ENCODE measurements at regions not wholly inside any gene's neighbourhood (a gene's known extent, or its start where the extent isn't known, plus 50 kb on each side); places are given as distances from the start of the nearest gene placed in this dataset.

- Histone ChIP-seq H3K4ac (ENCODE audit: low read depth, low read length) (no peak overlapping the region), H3K36me3 (ENCODE audit: control insufficient read depth in 1 of 2, insufficient read depth in 2 of 2, low read length in 2 of 2) (no peaks in the 10 kb centered on the region), H3K27me3 (ENCODE audit: insufficient read depth, low read length) (no peaks in the 10 kb centered on the region), H2BK120ac (ENCODE audit: insufficient read depth, low read length, poor library complexity) (no peak overlapping the region), H3K9ac (ENCODE audit: low read length) (no peak overlapping the region), H4K12ac (ENCODE audit: low read depth, low read length) (no peak overlapping the region), H2AFZ (ENCODE audit: insufficient read depth, low read length, poor library complexity) (no peak overlapping the region), H4K8ac (ENCODE audit: low read depth, low read length) (no peak overlapping the region), H3K27ac (ENCODE audit: low read depth, low read length) (no peak overlapping the region), H3K4me1 (ENCODE audit: control insufficient read depth in 1 of 2, insufficient read depth in 2 of 2, low read length in 2 of 2) (no peaks in the 10 kb centered on the region), H3K23ac (ENCODE audit: low read length) (no peak overlapping the region), H2AK5ac (ENCODE audit: low read length) (no peak overlapping the region), H3K18ac (ENCODE audit: low read length) (no peak overlapping the region), H3K9me3 (ENCODE audit: insufficient read depth, low read depth, low read length) (peaks cover 16% of the 10 kb centered on the region), H3K14ac (ENCODE audit: low read length) (no peak overlapping the region), H3K4me3 (ENCODE audit: low read depth, low read length) (peak overlapping the region; percentile 28), H4K91ac (ENCODE audit: low read depth, low read length) (no peak overlapping the region), H3K79me1 (ENCODE audit: low read length) (no peaks in the 10 kb centered on the region), H2BK12ac (ENCODE audit: low read length) (no peak overlapping the region), H3K4me2 (ENCODE audit: low read length) (no peak overlapping the region), H3K79me2 (ENCODE audit: control insufficient read depth, insufficient read depth, low read length, poor library complexity) (no peaks in the 10 kb centered on the region), H2BK5ac (ENCODE audit: low read depth, low read length, poor library complexity) (no peak overlapping the region)
- no CpG with 5 or more reads among the region's 30 CpGs for WGBS (ENCODE audit: extremely low coverage, insufficient coverage, insufficient read length)
- peak; percentile 30 to 55 for DNase-seq
These were observed 183.5 kb upstream of the C14orf180 start for GRCh38 chr14:104395941-104396681.

GRCh38 chr14:104396682-104397470 lies 182.7 kb upstream of the C14orf180 start:
- H2BK12ac ChIP-seq (ENCODE audit: low read length) = no peak overlapping the region
- no peak overlapping the region for H2BK120ac ChIP-seq (ENCODE audit: insufficient read depth, low read length, poor library complexity)
- no peak overlapping the region for H3K9ac ChIP-seq (ENCODE audit: low read length)
- no peak overlapping the region for H4K91ac ChIP-seq (ENCODE audit: low read depth, low read length)
- H2AFZ ChIP-seq (ENCODE audit: insufficient read depth, low read length, poor library complexity) = no peak overlapping the region
- no peak overlapping the region for H3K4ac ChIP-seq (ENCODE audit: low read depth, low read length)
- H2AK5ac ChIP-seq (ENCODE audit: low read length) = no peak overlapping the region
- H3K4me3 ChIP-seq (ENCODE audit: low read depth, low read length) = peak overlapping the region; percentile 28
- H3K4me1 ChIP-seq (ENCODE audit: control insufficient read depth in 1 of 2, insufficient read depth in 2 of 2, low read length in 2 of 2) = no peaks in the 10 kb centered on the region
- no peak overlapping the region for H3K27ac ChIP-seq (ENCODE audit: low read depth, low read length)
- no peak overlapping the region for H4K8ac ChIP-seq (ENCODE audit: low read depth, low read length)
- H3K79me1 ChIP-seq (ENCODE audit: low read length) = no peaks in the 10 kb centered on the region
- no peak overlapping the region for H2BK5ac ChIP-seq (ENCODE audit: low read depth, low read length, poor library complexity)
- no peak for DNase-seq
- H3K36me3 ChIP-seq (ENCODE audit: control insufficient read depth in 1 of 2, insufficient read depth in 2 of 2, low read length in 2 of 2) = no peaks in the 10 kb centered on the region
- no peak overlapping the region for H3K23ac ChIP-seq (ENCODE audit: low read length)
- no peak overlapping the region for H3K4me2 ChIP-seq (ENCODE audit: low read length)
- no peak overlapping the region for H4K12ac ChIP-seq (ENCODE audit: low read depth, low read length)
- peaks cover 16% of the 10 kb centered on the region for H3K9me3 ChIP-seq (ENCODE audit: insufficient read depth, low read depth, low read length)
- no CpG with 5 or more reads among the region's 17 CpGs for WGBS (ENCODE audit: extremely low coverage, insufficient coverage, insufficient read length)
- no peak overlapping the region for H3K18ac ChIP-seq (ENCODE audit: low read length)
- no peaks in the 10 kb centered on the region for H3K79me2 ChIP-seq (ENCODE audit: control insufficient read depth, insufficient read depth, low read length, poor library complexity)
- H3K27me3 ChIP-seq (ENCODE audit: insufficient read depth, low read length) = no peaks in the 10 kb centered on the region
- H3K14ac ChIP-seq (ENCODE audit: low read length) = no peak overlapping the region

GRCh38 chr14:104397956-104398355 lies 181.6 kb upstream of the C14orf180 start:
- DNase-seq = no peak
- Histone ChIP-seq H3K9me3 (ENCODE audit: insufficient read depth, low read depth, low read length) (peaks cover 16% of the 10 kb centered on the region), H2BK12ac (ENCODE audit: low read length) (no peak overlapping the region), H2AFZ (ENCODE audit: insufficient read depth, low read length, poor library complexity) (no peak overlapping the region), H2BK5ac (ENCODE audit: low read depth, low read length, poor library complexity) (no peak overlapping the region), H3K23ac (ENCODE audit: low read length) (no peak overlapping the region), H2BK120ac (ENCODE audit: insufficient read depth, low read length, poor library complexity) (no peak overlapping the region), H3K4me2 (ENCODE audit: low read length) (no peak overlapping the region), H3K27ac (ENCODE audit: low read depth, low read length) (no peak overlapping the region), H3K36me3 (ENCODE audit: control insufficient read depth in 1 of 2, insufficient read depth in 2 of 2, low read length in 2 of 2) (no peaks in the 10 kb centered on the region), H3K79me2 (ENCODE audit: control insufficient read depth, insufficient read depth, low read length, poor library complexity) (no peaks in the 10 kb centered on the region), H3K27me3 (ENCODE audit: insufficient read depth, low read length) (no peaks in the 10 kb centered on the region), H3K14ac (ENCODE audit: low read length) (no peak overlapping the region), H3K4me1 (ENCODE audit: control insufficient read depth in 1 of 2, insufficient read depth in 2 of 2, low read length in 2 of 2) (no peaks in the 10 kb centered on the region), H4K8ac (ENCODE audit: low read depth, low read length) (no peak overlapping the region), H3K4me3 (ENCODE audit: low read depth, low read length) (no peak overlapping the region), H3K9ac (ENCODE audit: low read length) (no peak overlapping the region), H3K79me1 (ENCODE audit: low read length) (no peaks in the 10 kb centered on the region), H2AK5ac (ENCODE audit: low read length) (no peak overlapping the region), H3K18ac (ENCODE audit: low read length) (no peak overlapping the region), H3K4ac (ENCODE audit: low read depth, low read length) (no peak overlapping the region), H4K91ac (ENCODE audit: low read depth, low read length) (no peak overlapping the region), H4K12ac (ENCODE audit: low read depth, low read length) (no peak overlapping the region)
- WGBS (ENCODE audit: extremely low coverage, insufficient coverage, insufficient read length) = no CpG with 5 or more reads among the region's 2 CpGs

GRCh38 chr14:104398656-104399055 lies 180.9 kb upstream of the C14orf180 start:
- H3K18ac ChIP-seq (ENCODE audit: low read length) = no peak overlapping the region
- no peaks in the 10 kb centered on the region for H3K79me2 ChIP-seq (ENCODE audit: control insufficient read depth, insufficient read depth, low read length, poor library complexity)
- H4K12ac ChIP-seq (ENCODE audit: low read depth, low read length) = no peak overlapping the region
- no peak overlapping the region for H2AK5ac ChIP-seq (ENCODE audit: low read length)
- peaks cover 20% of the 10 kb centered on the region for H3K9me3 ChIP-seq (ENCODE audit: insufficient read depth, low read depth, low read length)
- H3K9ac ChIP-seq (ENCODE audit: low read length) = no peak overlapping the region
- no peak overlapping the region for H2AFZ ChIP-seq (ENCODE audit: insufficient read depth, low read length, poor library complexity)
- H2BK120ac ChIP-seq (ENCODE audit: insufficient read depth, low read length, poor library complexity) = no peak overlapping the region
- H3K4ac ChIP-seq (ENCODE audit: low read depth, low read length) = no peak overlapping the region
- no peak overlapping the region for H3K4me2 ChIP-seq (ENCODE audit: low read length)
- no peaks in the 10 kb centered on the region for H3K36me3 ChIP-seq (ENCODE audit: control insufficient read depth in 1 of 2, insufficient read depth in 2 of 2, low read length in 2 of 2)
- no peak for DNase-seq
- H3K79me1 ChIP-seq (ENCODE audit: low read length) = no peaks in the 10 kb centered on the region
- H3K4me1 ChIP-seq (ENCODE audit: control insufficient read depth in 1 of 2, insufficient read depth in 2 of 2, low read length in 2 of 2) = no peaks in the 10 kb centered on the region
- no peak overlapping the region for H3K27ac ChIP-seq (ENCODE audit: low read depth, low read length)
- H3K14ac ChIP-seq (ENCODE audit: low read length) = no peak overlapping the region
- no peak overlapping the region for H3K23ac ChIP-seq (ENCODE audit: low read length)
- H3K4me3 ChIP-seq (ENCODE audit: low read depth, low read length) = no peak overlapping the region
- H4K91ac ChIP-seq (ENCODE audit: low read depth, low read length) = no peak overlapping the region
- WGBS (ENCODE audit: extremely low coverage, insufficient coverage, insufficient read length) = no CpG with 5 or more reads among the region's 7 CpGs
- H4K8ac ChIP-seq (ENCODE audit: low read depth, low read length) = no peak overlapping the region
- H3K27me3 ChIP-seq (ENCODE audit: insufficient read depth, low read length) = no peaks in the 10 kb centered on the region
- H2BK12ac ChIP-seq (ENCODE audit: low read length) = no peak overlapping the region
- H2BK5ac ChIP-seq (ENCODE audit: low read depth, low read length, poor library complexity) = no peak overlapping the region
